Activated CD8-positive, alpha-beta memory T cell treated with anti-CD3 and anti-CD28 coated beads for 24 hours (primary cell): ENCODE measurements at regions not wholly inside any gene's neighbourhood (a gene's known extent, or its start where the extent isn't known, plus 50 kb on each side); places are given as distances from the start of the nearest gene placed in this dataset.
A peak's percentile ranks its signal among the peaks of the same experiment; 100 is the strongest.
"Not testable (repeated sequence)": the region's sequence is repeated elsewhere in the genome, so short reads cannot be mapped to it uniquely, and the experiment has no call there.

Experiments
- DNase-seq: peaks from one replicate; pipeline ENCODE4 v3.0.0-alpha.2; 2020

- not testable (repeated sequence) for DNase-seq
These were observed 89.8 kb downstream of the DNAAF6 start for GRCh38 chrX:107296184-107296583.

- DNase-seq: no peak
These were observed 91.9 kb downstream of the DNAAF6 start for GRCh38 chrX:107298276-107298675.

GRCh38 chrX:107301253-107301652 is 94.8 kb downstream of the DNAAF6 start:
- DNase-seq: no peak

GRCh38 chrX:107304141-107304540 is 97.7 kb downstream of the DNAAF6 start:
- no peak for DNase-seq

GRCh38 chrX:107323786-107324492 is 117.5 kb downstream of the DNAAF6 start:
- no peak for DNase-seq

- DNase-seq: peak; percentile 56
These were observed 118.3 kb downstream of the DNAAF6 start for GRCh38 chrX:107324493-107325310.

- DNase-seq: no peak
These were observed 119.1 kb downstream of the DNAAF6 start for GRCh38 chrX:107325467-107325866.

- no peak for DNase-seq
These were observed 101.4 kb upstream of the FRMPD3 start for GRCh38 chrX:107348051-107348450.

GRCh38 chrX:107348990-107349389 is 100.5 kb upstream of the FRMPD3 start:
- no peak for DNase-seq

- no peak for DNase-seq
These were observed 93.9 kb upstream of the FRMPD3 start for GRCh38 chrX:107355533-107355932.

GRCh38 chrX:107360788-107361360 is 88.6 kb upstream of the FRMPD3 start:
- no peak for DNase-seq

- not testable (repeated sequence) for DNase-seq
These were observed 79.3 kb upstream of the FRMPD3 start for GRCh38 chrX:107370185-107370584.

- no peak for DNase-seq
These were observed 75.3 kb upstream of the FRMPD3 start for GRCh38 chrX:107374132-107374531.

GRCh38 chrX:107374831-107375230 is 74.6 kb upstream of the FRMPD3 start:
- DNase-seq: no peak

GRCh38 chrX:107376186-107376585 is 73.3 kb upstream of the FRMPD3 start:
- DNase-seq: not testable (repeated sequence)

- no peak for DNase-seq
These were observed 64.9 kb upstream of the FRMPD3 start for GRCh38 chrX:107384397-107385105.

GRCh38 chrX:107389726-107390125 is 59.7 kb upstream of the FRMPD3 start:
- no peak for DNase-seq

- DNase-seq: not testable (repeated sequence)
These were observed 55.8 kb upstream of the FRMPD3 start for GRCh38 chrX:107393656-107394055.

GRCh38 chrX:107396235-107396634 is 53.2 kb upstream of the FRMPD3 start:
- no peak for DNase-seq

- DNase-seq: no peak
These were observed 52.7 kb upstream of the FRMPD3 start for GRCh38 chrX:107396783-107397182.

GRCh38 chrX:107398115-107398514 is 51.3 kb upstream of the FRMPD3 start:
- DNase-seq: no peak
